ENCODE measurements at regions not wholly inside any gene's neighbourhood (a gene's known extent, or its start where the extent isn't known, plus 50 kb on each side); places are given as distances from the start of the nearest gene placed in this dataset.

GRCh38 chr10:29823553-29824080 lies 188.8 kb upstream of the SVIL start:
- no peak overlapping the region for H3K27ac Mint-ChIP-seq (ENCODE audit: unreplicated experiment)
- ChIA-PET CTCF (no interaction called here), POLR2A (no interaction called here)
- H3K27me3 Mint-ChIP-seq (ENCODE audit: insufficient read depth, unreplicated experiment), result no peaks in the 10 kb centered on the region
- Histone ChIP-seq H3K4me1 (no peaks in the 10 kb centered on the region), H3K4me3 (ENCODE audit: low read depth, low read length) (no peak overlapping the region), H3K27me3 (replicated peaks; ENCODE audit: control insufficient read depth, insufficient read depth, low read length) (no peaks in the 10 kb centered on the region), H3K36me3 (ENCODE audit: control insufficient read depth, insufficient read depth, low read length) (no peaks in the 10 kb centered on the region), H3K9me3 (no peaks in the 10 kb centered on the region)
- DNase-seq, result no peak
- no peaks in the 10 kb centered on the region for H3K36me3 Mint-ChIP-seq (ENCODE audit: insufficient read depth, unreplicated experiment)
- no TSS peak for BruUV-seq (replicated peaks)
- no peak overlapping the region for H3K4me3 Mint-ChIP-seq (ENCODE audit: unreplicated experiment)
- no peaks in the 10 kb centered on the region for H3K4me1 Mint-ChIP-seq (ENCODE audit: low read depth, unreplicated experiment)
- TF ChIP-seq, protein P1, sequence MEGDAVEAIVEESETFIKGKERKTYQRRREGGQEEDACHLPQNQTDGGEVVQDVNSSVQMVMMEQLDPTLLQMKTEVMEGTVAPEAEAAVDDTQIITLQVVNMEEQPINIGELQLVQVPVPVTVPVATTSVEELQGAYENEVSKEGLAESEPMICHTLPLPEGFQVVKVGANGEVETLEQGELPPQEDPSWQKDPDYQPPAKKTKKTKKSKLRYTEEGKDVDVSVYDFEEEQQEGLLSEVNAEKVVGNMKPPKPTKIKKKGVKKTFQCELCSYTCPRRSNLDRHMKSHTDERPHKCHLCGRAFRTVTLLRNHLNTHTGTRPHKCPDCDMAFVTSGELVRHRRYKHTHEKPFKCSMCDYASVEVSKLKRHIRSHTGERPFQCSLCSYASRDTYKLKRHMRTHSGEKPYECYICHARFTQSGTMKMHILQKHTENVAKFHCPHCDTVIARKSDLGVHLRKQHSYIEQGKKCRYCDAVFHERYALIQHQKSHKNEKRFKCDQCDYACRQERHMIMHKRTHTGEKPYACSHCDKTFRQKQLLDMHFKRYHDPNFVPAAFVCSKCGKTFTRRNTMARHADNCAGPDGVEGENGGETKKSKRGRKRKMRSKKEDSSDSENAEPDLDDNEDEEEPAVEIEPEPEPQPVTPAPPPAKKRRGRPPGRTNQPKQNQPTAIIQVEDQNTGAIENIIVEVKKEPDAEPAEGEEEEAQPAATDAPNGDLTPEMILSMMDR (IDR thresholded peaks at IDR 0.05; ENCODE audit: insufficient read depth in 1 of 2, low read depth in 1 of 2, low read length in 1 of 2, severe bottlenecking in 1 of 2, unreplicated experiment in 1 of 2), result no peak
- intact Hi-C loops (cut with micrococcal nuclease; ENCODE audit: unreplicated experiment), result no loop called here
- H3K9me3 Mint-ChIP-seq (ENCODE audit: unreplicated experiment), result no peaks in the 10 kb centered on the region

GRCh38 chr10:29820890-29821461 lies 186.2 kb upstream of the SVIL start:
- ChIA-PET POLR2A (no interaction called here), CTCF (no interaction called here)
- H3K36me3 ChIP-seq (ENCODE audit: control insufficient read depth, insufficient read depth, low read length), result no peaks in the 10 kb centered on the region
- Mint-ChIP-seq H3K27me3 (ENCODE audit: insufficient read depth, unreplicated experiment) (no peaks in the 10 kb centered on the region), H3K9me3 (ENCODE audit: unreplicated experiment) (no peaks in the 10 kb centered on the region), H3K4me1 (ENCODE audit: low read depth, unreplicated experiment) (peaks cover 11% of the 10 kb centered on the region), H3K36me3 (ENCODE audit: insufficient read depth, unreplicated experiment) (no peaks in the 10 kb centered on the region), H3K4me3 (ENCODE audit: unreplicated experiment) (no peak overlapping the region), H3K27ac (ENCODE audit: unreplicated experiment) (no peak overlapping the region)
- no peak for DNase-seq
- no peak overlapping the region for H3K4me3 ChIP-seq (ENCODE audit: low read depth, low read length)
- H3K4me1 ChIP-seq, result no peaks in the 10 kb centered on the region
- no TSS peak for BruUV-seq (replicated peaks)
- TF ChIP-seq, protein P1 (IDR thresholded peaks at IDR 0.05; ENCODE audit: insufficient read depth in 1 of 2, low read depth in 1 of 2, low read length in 1 of 2, severe bottlenecking in 1 of 2, unreplicated experiment in 1 of 2), result no peak
- no peaks in the 10 kb centered on the region for H3K9me3 ChIP-seq
- H3K27me3 ChIP-seq (replicated peaks; ENCODE audit: control insufficient read depth, insufficient read depth, low read length), result no peaks in the 10 kb centered on the region
- intact Hi-C loops (cut with micrococcal nuclease; ENCODE audit: unreplicated experiment), result no loop called here

GRCh38 chr10:29816801-29817558 lies 182.2 kb upstream of the SVIL start:
- Histone ChIP-seq H3K36me3 (ENCODE audit: control insufficient read depth, insufficient read depth, low read length) (no peaks in the 10 kb centered on the region), H3K4me3 (ENCODE audit: low read depth, low read length) (no peak overlapping the region), H3K9me3 (no peaks in the 10 kb centered on the region), H3K4me1 (peaks cover 4% of the 10 kb centered on the region; the same call in 1 of the 2 replicates), H3K27me3 (replicated peaks; ENCODE audit: control insufficient read depth, insufficient read depth, low read length) (no peaks in the 10 kb centered on the region)
- Mint-ChIP-seq H3K4me3 (ENCODE audit: unreplicated experiment) (no peak overlapping the region), H3K4me1 (ENCODE audit: low read depth, unreplicated experiment) (peaks cover 11% of the 10 kb centered on the region), H3K27me3 (ENCODE audit: insufficient read depth, unreplicated experiment) (no peaks in the 10 kb centered on the region), H3K36me3 (ENCODE audit: insufficient read depth, unreplicated experiment) (no peaks in the 10 kb centered on the region), H3K9me3 (ENCODE audit: unreplicated experiment) (no peaks in the 10 kb centered on the region), H3K27ac (ENCODE audit: unreplicated experiment) (no peak overlapping the region)
- POLR2A ChIA-PET, result no interaction called here
- DNase-seq, result no peak
- no TSS peak for BruUV-seq (replicated peaks)
- CTCF ChIA-PET, result no interaction called here
- TF ChIP-seq, protein P1 (IDR thresholded peaks at IDR 0.05; ENCODE audit: insufficient read depth in 1 of 2, low read depth in 1 of 2, low read length in 1 of 2, severe bottlenecking in 1 of 2, unreplicated experiment in 1 of 2), result no peak
- intact Hi-C loops (cut with micrococcal nuclease; ENCODE audit: unreplicated experiment), result no loop called here

Measured in Caco-2 (cell line).